SH-SY5Y (cell line): ENCODE measurements at regions not wholly inside any gene's neighbourhood (a gene's known extent, or its start where the extent isn't known, plus 50 kb on each side); places are given as distances from the start of the nearest gene placed in this dataset.

Source experiments
- GATA2 ChIP-seq: IDR thresholded peaks from 2 replicates; pipeline ENCODE4 v1.6.1; 2011; ENCODE audit warnings: mild to moderate bottlenecking, low read depth, low read length
- GATA3 ChIP-seq: IDR thresholded peaks from 2 replicates; pipeline ENCODE4 v1.6.1; 2011; ENCODE audit warnings: low read depth, mild to moderate bottlenecking, low read length, moderate library complexity

DNA sequence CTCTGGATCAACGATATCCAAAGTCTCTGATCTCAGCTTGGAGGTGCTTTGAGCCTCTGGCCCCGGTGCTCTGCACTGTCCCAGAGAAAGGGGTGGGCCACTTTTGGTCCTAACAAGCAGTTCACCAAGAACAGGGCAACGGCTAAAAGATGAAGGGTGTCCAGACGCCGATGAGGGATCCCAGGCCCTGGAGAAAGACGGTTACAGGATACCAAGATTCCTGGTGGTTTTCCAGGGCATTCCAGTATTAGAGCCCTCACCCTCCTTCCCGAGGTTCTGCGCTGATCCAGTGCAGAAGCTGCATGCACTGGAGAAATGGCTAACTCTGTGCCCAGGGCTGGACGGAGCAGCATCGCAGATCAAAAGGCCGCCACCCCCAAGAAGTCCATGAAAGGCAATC lies 149.9 kb upstream of the IRF2BP2 start:
- TF ChIP-seq GATA2 (no peak), GATA3 (no peak)
